ENCODE measurements at regions not wholly inside any gene's neighbourhood (a gene's known extent, or its start where the extent isn't known, plus 50 kb on each side); places are given as distances from the start of the nearest gene placed in this dataset.

DNA sequence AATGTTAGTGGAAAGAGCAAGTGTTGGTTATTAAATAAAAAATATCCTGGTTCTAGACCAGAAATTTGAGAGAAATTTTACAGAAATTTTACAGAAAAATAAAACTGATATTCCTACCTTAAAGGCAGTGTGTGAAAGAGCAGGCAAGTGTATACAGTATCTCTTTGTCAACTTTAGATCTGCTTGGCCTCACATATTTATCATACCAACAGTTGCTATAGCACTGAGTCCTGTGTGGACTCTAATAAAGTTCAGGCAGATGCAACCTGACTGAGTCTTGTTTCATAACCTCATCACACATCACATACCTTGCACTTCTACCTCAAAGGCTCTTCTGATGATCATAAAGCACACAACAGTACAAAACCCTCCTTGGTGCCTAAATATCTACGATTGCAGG, 552.4 kb upstream of the PCDH15 start:
- intact Hi-C loops (cut with DNase I; ENCODE audit: low total_unique reads), result no loop called here
- TF ChIP-seq, protein P1, sequence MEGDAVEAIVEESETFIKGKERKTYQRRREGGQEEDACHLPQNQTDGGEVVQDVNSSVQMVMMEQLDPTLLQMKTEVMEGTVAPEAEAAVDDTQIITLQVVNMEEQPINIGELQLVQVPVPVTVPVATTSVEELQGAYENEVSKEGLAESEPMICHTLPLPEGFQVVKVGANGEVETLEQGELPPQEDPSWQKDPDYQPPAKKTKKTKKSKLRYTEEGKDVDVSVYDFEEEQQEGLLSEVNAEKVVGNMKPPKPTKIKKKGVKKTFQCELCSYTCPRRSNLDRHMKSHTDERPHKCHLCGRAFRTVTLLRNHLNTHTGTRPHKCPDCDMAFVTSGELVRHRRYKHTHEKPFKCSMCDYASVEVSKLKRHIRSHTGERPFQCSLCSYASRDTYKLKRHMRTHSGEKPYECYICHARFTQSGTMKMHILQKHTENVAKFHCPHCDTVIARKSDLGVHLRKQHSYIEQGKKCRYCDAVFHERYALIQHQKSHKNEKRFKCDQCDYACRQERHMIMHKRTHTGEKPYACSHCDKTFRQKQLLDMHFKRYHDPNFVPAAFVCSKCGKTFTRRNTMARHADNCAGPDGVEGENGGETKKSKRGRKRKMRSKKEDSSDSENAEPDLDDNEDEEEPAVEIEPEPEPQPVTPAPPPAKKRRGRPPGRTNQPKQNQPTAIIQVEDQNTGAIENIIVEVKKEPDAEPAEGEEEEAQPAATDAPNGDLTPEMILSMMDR (IDR thresholded peaks at IDR 0.05), result no peak
- no peak for TF ChIP-seq POLR2A (IDR thresholded peaks at IDR 0.05)
- no peaks in the 10 kb centered on the region for H3K36me3 ChIP-seq
- H3K4me3 ChIP-seq, result no peak overlapping the region
- H3K4me1 ChIP-seq, result no peaks in the 10 kb centered on the region
- no peak for DNase-seq
- H3K27ac ChIP-seq, result no peak overlapping the region
- H3K27me3 ChIP-seq, result no peaks in the 10 kb centered on the region
- H3K9me3 ChIP-seq, result no peaks in the 10 kb centered on the region

DNA sequence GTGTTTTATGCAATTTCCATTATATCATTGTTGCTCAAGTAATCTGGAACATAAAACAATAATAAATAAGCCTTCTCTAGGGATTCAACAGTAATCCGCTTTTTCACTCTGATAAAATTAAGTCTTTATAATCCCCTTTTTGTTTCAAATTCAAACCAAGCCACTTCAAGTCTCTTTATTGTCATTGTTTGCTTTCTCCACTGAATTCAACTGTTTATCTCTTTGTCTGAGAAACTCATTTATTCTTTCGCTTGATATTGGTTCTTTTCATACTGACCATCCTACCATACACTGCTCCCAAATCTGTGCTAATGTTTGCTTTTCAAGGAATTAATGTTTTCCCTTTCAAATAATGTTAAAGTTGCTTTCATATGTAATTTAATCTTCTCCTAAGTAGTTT, 550.4 kb upstream of the PCDH15 start:
- Histone ChIP-seq H3K4me3 (no peak overlapping the region), H3K27ac (no peak overlapping the region), H3K4me1 (no peaks in the 10 kb centered on the region), H3K27me3 (no peaks in the 10 kb centered on the region), H3K36me3 (no peaks in the 10 kb centered on the region), H3K9me3 (no peaks in the 10 kb centered on the region)
- intact Hi-C loops (cut with DNase I; ENCODE audit: low total_unique reads), result no loop called here
- no peak for DNase-seq
- TF ChIP-seq, protein P1 (IDR thresholded peaks at IDR 0.05), result no peak
- no peak for TF ChIP-seq POLR2A (IDR thresholded peaks at IDR 0.05)

DNA sequence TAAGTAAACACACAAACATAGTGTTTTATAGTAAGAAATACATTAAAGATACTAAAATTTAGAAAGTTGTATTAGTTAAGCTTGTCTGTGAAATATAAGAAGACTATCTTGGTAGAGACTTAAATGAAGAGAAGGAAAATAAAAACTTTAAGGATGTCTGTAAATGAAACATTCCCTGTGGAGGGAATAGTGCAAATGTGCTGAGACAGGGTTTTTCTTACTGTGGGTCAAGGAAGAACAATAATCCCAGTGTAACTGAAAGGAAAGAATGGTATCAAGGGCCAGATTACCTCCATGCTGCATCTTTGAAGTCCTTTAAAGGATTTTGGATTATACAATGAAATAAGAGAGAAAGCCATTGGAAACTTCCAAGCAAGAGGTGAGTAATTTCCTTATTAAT, 547.5 kb upstream of the PCDH15 start:
- Histone ChIP-seq H3K4me1 (no peaks in the 10 kb centered on the region), H3K27me3 (no peaks in the 10 kb centered on the region), H3K36me3 (no peaks in the 10 kb centered on the region), H3K27ac (no peak overlapping the region), H3K4me3 (no peak overlapping the region), H3K9me3 (no peaks in the 10 kb centered on the region)
- no peak for DNase-seq
- TF ChIP-seq, protein P1 (IDR thresholded peaks at IDR 0.05), result no peak
- TF ChIP-seq POLR2A (IDR thresholded peaks at IDR 0.05), result no peak
- intact Hi-C loops (cut with DNase I; ENCODE audit: low total_unique reads), result no loop called here

DNA sequence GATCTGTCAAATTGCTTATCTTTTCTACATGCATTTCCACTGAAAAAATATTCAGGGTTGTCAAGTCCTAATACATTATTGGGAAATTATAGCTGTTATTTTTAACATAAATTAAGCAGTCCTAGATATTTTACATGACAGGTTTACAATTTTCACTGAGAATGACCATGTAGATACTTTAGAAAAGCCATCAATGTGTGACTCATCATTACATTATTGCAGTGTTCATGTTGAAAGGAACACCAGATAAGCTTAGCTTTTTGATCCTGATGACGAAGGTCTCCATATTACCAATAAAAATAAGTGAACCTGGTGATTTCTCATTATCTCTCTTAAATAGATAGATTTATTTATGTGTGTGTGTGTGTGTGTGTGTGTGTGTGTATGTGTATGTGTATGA, 529.5 kb upstream of the PCDH15 start:
- intact Hi-C loops (cut with DNase I; ENCODE audit: low total_unique reads), result no loop called here
- no peaks in the 10 kb centered on the region for H3K36me3 ChIP-seq
- no peak overlapping the region for H3K27ac ChIP-seq
- TF ChIP-seq, protein P1 (IDR thresholded peaks at IDR 0.05), result no peak
- TF ChIP-seq POLR2A (IDR thresholded peaks at IDR 0.05), result no peak
- no peaks in the 10 kb centered on the region for H3K4me1 ChIP-seq
- H3K9me3 ChIP-seq, result no peaks in the 10 kb centered on the region
- H3K4me3 ChIP-seq, result no peak overlapping the region
- no peaks in the 10 kb centered on the region for H3K27me3 ChIP-seq
- DNase-seq, result no peak

DNA sequence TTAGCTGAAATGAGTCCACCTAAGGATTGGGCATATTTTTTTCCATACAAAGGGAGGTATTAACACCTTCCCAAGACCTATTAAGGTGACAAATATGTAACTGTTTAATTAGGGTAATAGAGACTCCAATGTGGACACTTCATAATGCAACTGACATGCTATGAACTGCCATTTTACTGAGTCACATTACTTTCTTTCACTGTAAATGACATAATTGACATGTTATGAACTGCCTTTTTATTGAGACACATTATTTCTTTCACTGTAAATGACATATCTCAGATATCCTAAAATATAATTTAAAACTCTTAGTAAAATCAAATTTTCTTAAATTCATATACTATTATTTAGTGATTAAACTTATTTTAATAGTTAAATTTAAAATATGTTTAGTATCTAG, 528.8 kb upstream of the PCDH15 start:
- no peaks in the 10 kb centered on the region for H3K27me3 ChIP-seq
- no peaks in the 10 kb centered on the region for H3K4me1 ChIP-seq
- H3K4me3 ChIP-seq, result no peak overlapping the region
- no peak overlapping the region for H3K27ac ChIP-seq
- DNase-seq, result no peak
- intact Hi-C loops (cut with DNase I; ENCODE audit: low total_unique reads), result no loop called here
- no peaks in the 10 kb centered on the region for H3K36me3 ChIP-seq
- H3K9me3 ChIP-seq, result no peaks in the 10 kb centered on the region
- TF ChIP-seq, protein P1 (IDR thresholded peaks at IDR 0.05), result no peak
- TF ChIP-seq POLR2A (IDR thresholded peaks at IDR 0.05), result no peak

Data from uterus (tissue), 3 donors.